Activated CD4-positive, alpha-beta T cell treated with anti-CD3 and anti-CD28 coated beads, Interleukin-2, amount 50 U/mL, for 4 hours (primary cell): ENCODE measurements at regions not wholly inside any gene's neighbourhood (a gene's known extent, or its start where the extent isn't known, plus 50 kb on each side); places are given as distances from the start of the nearest gene placed in this dataset.
"Not testable (repeated sequence)": the region's sequence is repeated elsewhere in the genome, so short reads cannot be mapped to it uniquely, and the experiment has no call there.

Experiments used
- DNase-seq, 2 experiments: peaks; one replicate each; pipeline ENCODE4 v3.0.0-alpha.2; 2020

DNA sequence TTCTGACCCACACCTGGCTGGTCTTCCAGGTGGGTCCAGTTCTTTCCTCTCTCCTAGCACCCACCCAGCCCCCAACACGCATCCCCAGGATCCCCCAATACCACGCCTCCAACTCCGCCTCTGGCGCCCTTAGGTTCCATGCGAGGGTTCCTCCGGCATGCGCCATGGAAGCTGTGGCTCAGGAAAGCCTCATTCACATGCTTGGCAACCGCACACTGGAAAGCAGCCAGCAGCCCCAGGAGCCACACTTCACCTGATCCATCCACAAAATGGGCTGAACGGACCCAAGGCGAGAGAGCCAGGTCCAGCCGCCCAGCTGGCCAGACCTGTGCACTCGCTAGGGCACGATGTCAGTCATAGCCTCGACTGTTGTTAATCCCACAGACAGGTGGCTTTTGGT is 161.2 kb downstream of the PSMG1 start:
- DNase-seq, result no peak

DNA sequence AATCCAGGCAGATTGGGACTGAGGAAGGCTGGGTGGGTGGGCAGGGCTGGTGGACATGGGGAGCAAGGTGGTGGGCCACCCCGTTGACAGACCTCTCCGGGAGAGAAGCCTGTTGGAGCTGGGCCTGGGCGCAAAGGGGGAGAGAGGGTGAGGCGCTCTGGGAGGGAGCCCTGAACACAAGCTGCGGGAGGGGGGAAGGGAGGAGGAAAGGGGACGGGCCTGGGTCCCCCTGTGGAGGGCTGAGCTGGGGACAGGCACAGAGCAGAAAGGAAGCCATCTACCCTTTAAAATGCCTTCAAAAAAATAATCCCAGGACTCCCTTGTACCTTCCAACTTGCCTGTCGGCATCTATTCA is 161.8 kb downstream of the PSMG1 start:
- no peak for DNase-seq

DNA sequence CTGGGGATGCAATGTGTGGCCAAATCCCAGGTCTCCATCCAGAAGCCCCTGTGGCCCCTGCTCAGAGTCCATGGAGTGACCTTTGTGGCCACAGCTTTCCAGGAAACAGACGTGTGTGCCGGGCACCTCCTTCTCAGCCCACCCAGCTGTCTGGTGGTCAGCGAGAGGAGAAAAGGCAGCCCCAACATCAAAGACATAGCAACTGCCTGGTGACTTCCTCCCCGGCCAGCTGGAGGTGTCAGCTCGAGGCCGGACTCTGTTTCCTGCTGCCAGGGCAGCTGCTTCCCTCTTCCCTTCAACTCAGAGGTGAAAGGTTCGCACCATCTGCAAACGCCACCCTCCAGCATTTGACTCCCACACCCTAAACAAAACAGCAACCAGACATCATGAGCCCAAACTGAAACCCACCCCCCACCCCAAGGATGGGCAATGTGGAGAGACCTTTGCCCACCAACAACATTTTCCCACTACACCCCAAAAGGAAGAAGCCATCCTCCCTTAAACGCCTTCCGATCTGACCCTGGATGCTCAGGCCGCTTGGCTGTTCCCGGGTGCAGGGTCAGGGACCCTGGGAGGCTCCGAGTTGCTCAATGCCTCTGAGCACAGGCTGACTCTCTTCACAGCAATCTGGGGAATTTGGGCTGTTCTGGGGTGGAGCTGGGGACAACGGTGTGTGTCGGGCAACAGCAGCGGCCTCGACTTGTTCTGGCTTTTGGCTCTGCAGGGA is 162.3 kb downstream of the PSMG1 start:
- no peak for DNase-seq

DNA sequence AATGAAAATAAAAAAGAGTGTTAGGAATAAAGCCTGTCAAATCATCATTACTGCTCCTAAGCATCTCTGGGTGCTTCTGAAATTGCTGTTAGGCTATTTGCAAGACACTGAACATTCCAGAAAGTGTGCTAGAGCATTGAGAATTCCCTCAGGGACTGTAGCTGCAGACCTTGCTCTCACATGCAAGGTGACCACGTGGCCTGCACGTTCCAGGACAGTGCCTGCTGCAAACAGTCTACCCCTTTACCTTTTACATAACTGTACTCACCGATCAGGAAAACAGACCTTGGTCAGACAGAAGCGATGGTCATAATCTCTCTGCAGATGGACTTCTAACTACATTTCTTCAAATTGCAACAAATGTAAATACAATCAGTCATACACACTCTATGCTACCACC is 164.5 kb downstream of the PSMG1 start:
- DNase-seq, result no peak

DNA sequence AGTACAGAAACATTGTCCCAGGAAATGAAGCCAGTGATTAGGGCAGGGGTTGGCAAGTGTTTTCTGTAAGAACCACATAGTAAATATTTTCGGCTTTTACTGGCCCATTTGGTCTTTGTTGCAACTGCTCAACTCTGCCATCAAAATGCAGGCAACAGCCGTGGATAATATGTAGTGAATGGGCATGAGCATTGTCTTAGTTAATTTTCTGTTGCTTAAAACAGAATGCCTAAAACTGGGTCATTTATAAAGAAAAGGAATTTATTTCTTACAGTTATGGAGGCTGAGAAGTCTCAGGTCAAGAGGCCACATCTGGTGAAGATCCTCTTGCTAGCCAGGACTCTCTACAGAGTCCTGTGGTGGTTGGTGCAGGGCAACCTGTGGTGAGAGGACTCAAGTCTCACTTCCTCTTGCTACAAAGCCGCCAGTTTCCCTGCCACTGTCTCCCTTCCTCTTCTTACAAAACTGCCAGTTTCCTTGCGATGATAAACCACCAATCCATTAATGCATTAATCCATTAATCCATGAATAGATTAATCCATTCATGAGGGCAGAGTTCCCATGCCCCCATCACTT is 166.4 kb downstream of the PSMG1 start:
- no peak for DNase-seq

DNA sequence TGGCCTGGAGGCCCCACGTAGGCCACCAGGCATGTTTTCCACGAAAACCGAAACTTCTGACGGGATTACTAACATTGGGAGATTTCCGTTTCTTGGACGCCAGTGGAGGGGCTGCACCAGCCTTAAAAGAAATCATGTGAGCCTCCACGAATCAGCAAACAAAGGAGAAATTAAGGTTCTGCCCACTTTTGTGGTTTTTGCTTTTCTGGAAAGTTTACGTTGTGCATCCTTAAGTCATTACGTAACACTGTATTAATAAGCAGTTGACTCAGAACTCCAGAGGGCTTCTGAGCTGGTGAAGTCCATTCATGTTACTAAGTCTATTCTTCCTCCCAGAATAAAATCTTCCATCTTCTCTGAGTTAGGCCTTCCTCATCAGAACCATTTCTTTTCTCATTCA is 168.5 kb downstream of the PSMG1 start:
- DNase-seq, result no peak

DNA sequence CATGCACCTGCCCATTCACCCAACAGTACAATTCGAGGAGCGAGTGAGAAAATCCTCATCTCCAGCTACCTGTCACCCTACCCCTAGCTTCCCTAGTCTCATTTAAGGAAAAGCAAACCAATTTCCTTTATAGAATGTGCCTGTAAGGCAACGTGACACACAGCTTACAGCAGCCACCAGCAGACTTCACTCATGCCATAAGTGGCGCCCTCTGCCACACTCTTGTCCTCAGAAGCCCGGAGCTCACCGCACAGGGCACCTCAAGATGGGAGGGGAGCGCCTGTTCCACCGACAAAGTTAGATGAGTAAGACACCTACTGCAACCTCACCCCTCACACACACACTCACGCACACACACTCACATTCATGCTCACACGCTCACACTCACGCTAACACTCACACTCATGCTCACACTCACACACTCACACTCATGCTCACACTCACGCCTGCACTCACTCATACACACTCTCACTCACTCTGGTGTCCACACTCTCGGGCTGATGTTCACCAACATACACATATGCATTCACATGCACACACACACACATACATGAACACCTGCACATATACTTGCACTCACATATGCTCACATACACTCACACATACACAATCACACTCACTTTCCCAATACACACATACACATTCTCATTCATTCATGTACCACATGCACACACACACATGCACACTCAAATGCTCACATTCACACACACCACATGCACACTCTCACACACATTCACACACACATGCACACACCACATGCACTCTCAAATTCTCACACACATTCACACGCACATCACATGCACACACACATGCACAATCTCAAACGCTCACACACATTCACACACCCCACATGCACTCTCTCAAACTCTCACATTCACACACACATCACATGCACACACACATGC is 170.7 kb downstream of the PSMG1 start:
- DNase-seq, result no peak

DNA sequence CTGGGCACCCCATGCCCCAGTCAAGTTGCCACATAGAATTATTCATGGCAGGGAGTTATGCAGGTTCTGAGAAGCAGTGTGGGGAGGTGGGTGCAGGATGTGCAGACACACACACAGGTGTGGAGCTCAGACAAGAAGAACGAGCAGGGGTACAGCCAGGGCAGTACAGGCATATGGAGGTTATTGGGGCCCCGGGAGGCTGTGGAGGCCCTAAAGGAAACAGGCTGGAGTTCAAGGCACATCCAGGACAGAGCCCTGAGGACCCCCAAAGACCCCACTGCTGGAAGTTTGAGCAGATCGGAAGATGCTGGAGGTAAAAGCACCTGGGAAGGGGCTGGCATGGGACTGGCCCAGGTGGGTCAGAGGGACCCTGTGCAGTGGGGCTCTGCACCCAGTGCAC is 171.3 kb downstream of the PSMG1 start:
- no peak for DNase-seq

DNA sequence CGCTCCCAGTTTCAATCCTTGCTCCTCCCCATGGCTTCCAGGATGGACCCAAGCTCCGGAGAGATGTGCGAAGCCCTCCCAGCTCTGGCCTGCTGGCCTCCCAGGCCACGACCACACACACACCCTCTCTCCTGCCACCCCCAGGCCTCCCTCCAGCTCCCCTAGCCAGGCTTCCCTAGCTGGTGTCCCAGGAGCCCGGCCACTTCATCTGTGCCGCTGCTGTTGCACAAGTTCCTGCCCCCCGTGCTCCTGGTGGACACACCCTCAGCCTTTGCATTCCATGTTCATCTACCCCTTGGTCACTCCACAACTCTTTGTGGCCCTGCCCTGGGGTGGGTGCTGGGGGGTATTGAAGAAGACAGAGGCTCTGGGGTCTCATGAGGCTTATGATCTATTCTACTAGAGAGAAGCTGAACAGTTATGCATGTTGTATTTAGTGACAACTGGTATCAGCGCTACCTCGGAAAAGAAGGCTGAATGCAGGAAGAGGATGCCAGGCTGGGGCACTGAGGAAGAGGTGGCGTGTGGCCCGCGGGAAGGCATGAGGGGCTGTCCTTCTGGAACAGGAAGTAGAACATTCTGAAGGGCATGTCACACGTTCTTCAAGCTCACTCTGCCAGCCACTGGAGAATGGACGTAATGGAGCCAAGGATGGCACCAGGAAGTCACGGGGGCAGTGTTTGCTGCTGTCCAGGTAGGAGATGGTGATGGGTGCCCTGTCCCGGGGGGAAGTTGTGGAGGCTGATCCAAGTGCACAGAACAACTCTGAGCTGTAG is 172.4 kb downstream of the PSMG1 start:
- no peak for DNase-seq

DNA sequence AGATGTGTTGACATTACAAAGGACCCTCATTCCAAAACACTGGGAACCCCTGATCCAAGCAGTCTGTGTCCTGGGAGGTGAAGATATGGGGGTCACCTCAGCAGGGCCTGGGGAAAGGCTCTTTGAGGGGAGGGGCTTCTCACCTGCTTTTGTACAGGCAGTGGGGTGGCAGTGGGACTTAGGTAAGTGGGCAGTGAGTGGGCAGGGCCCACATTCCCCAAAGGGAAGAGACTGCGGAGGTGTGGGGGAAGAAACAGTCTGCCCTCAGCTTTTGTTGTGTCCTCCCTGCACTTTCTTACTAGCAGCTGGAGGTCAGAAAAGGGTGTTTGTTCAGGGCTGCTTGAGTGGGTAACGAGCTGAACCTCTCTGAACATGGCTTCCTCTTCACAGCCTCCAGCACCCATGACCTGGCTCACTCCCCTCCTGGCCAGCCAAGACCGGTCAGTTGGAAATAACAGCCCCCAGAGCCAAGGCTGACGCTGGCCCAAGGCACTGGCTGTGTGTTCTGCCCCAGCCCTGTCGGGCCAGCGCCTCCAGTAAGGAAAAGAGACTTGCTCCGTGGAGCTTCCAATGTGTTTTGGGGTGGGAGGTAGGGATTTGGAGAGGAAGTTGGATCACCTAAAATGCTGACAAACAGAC is 173.5 kb downstream of the PSMG1 start:
- DNase-seq, result no peak

DNA sequence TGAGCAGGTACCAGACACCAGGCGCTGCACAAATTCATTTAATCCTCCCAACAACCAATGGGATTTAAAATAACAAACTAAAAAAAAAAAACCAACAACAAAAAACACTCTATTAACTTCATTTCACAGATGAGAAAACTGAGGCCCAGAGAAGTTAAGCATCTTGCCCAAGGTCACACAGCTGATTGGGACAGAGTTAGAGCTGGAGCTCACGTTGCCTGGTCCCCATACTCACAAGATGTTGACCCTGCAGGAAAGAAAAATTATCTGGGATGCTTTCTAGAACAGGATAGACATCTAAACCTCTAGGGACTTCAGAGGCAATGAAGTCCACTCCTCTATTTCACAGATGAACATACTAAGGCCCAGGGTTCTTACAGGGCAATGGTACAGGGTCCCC is 175.3 kb downstream of the PSMG1 start:
- no peak for DNase-seq

DNA sequence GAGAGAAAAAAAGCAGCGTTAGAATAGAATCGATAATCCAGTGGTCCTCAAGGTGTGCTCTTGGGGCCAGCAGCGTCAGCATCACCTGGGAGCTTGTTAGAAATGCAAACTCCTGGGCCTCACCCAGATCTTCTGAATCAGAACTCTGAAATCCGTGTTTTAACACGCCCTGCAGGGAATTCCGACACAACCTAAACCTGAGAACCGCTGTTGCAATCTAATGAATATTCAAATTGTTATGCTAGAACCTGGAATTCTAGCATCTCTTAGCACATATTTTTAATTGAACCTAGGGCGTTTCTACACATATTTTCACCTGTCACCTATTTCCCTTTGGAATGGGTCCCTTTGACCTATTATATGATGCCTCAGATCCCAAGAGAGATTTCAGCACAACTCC is 175.7 kb downstream of the PSMG1 start:
- DNase-seq, result no peak

DNA sequence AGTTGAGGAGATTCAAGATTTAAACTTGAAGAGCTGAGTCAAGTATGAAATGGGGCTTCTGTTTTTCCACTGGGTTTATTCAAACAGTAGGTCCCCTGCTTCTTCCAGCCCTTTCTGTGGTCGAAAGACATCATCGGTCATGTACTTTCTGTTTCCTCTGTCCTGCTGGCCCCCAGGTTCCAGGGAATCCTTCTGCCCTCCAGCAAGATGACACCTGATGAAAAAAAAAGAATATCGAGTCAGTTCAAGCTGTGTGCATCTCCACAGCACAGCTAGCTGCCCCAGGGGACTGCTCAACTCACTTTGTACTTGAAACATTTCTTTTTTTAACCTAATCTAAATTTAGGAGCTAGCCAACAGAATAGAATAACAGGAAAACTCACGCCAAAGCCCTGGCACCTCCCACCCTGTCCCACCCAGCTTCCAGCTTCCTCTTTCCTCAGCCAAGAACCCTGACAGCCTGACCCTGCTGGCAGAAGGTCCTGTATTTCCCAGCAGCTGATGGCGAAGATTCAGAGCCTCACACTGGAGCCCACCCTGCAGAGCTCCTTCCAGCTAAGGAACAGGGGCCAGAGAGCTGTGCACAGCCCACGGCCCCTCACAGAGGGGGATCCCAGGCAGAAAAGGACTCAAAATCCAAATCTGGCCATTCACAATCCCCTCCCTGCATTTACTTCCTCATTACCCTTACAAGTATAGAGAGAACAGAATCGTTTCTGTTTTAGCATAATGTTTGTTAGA is 176.5 kb downstream of the PSMG1 start:
- no peak for DNase-seq

DNA sequence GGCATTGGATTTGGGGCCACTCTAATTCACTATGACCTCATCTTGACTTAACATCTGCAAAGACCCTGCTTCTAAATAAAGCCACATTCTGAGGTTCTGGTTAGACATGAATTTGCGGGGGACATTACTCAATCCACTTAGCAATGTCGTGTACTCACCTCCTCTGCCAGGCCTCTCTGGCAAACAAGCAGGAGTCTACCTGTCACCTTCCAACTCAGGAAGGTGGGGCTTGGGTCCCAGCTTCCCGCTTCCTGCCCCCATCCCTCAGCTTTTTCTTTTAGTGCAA is 177.8 kb downstream of the PSMG1 start:
- DNase-seq, result no peak

DNA sequence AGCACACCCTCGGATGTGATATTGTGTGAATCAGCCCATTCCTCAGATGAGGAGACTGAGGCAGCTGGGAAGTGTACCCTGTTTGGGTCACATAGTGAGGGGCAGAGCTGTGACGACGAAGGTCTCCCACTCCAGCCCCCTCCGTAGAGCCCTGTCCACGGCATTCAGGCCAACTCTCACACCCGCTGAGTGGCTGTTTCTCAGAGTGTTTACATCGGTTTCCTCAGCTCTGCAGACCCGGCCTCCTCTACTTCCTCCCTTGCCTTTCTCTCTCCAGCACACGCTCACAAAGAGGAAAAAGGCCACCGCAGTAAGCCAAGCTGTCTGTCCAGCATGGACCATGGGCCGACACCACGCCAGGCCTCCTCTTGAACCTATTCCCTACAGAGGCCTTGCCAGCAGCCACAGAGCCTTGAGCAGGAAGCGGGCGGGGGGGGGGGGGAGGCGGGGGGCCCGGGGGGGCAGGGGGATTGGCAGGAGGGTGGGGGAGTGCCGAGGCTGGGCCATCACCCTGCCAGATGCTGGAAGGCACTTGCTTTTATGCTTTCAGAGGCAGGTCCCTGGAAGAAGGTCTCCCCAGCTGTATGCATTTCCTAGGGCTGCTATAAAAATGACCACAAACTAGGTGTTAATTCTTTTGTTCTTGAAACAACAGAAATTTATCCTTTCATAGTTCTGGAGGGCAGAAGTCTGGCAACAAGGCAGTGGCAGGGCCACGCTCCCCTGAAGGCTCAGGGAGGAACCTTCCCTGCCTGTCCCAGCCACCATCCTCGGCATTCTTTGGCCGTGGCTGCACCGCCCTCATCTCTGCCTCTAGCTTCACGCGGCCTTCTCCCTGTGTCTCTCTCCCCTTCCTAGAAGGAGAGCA is 178.4 kb downstream of the PSMG1 start:
- DNase-seq, result no peak

DNA sequence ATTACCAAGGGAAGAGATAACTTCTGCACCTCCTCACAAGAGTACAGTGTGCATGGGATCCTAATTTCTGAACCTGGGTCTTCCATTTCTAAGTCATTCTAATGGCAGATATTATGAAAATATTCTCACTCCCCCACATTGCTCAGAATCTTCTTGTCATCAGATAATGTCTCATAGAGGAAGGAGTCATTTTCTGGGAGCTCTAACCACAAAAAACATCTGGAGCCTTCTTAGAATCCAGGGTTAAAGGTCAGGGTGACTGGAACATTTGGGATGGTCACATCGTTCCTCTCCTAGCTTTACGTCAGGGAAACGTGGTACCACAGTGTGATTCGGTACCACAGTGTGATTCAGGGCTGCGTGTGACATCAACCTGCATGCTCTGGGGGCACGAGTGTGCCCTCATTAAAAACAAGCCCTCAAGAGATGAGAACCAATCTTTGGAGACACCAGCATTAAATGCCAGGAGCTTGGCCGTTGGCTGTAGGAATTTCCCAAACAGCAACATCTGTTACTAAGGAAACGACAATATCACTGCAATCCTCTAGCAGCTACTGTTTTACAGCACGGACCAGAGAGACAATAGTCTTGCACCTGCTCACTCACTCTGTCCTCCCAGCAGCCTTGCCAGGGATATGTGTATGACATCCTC is 179.1 kb downstream of the PSMG1 start:
- DNase-seq, result no peak

DNA sequence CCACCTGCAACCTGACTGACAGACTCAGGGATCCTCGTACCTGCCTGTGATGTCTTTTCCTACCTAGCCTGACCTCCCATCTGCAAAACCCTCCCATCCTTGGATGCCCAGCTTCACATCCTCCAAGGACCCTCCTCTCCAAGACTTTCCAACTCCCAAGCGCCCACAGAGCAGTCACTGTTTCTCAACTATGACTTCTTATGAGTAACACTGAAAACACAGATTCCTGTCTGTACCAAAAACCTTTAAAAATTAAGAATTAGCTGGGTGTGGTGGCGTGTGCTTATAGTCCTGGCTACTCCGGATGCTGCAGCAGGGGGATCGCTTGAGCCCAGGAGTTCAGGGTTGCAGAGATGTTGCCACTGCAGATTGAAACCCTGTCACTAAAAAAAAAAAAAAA is 181.9 kb downstream of the PSMG1 start:
- DNase-seq, result no peak

DNA sequence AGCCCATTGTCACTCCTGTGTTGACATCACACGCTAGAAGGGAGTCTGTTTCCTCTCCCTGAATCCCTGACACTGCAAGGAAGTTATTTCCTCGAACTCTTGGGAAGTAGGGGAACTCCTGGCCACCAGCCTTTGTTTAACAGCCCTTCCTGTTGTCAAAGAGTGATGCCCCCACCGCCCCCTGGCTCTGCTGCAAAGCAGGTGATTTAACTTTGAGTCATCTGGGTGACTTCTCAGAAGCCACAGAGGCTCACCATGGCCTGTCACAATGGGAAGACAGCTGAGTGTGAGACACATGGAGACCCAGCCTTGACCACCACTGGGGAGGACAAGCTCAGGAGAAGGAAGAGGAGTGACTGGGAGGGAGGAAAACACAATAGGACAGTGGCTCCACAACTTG is 182.8 kb downstream of the PSMG1 start:
- no peak for DNase-seq

DNA sequence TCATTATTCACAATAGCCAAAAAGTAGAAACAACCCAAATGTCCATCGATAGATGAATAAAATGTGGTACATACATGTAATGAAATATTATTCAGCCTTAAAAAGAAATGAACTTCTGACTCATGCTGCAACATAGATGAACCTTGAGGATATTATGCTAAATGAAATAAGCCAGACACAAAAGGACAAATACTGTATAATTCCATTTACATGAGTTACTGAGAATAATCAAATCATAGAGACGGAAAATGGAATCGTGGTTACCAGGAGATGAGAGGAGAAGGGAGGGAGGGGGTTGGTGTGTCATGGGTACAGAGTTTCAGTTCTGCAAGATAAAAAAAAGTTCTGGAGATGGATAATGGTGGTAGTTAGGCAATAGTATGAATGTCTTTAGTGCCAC is 184.1 kb downstream of the PSMG1 start:
- DNase-seq, result no peak

DNA sequence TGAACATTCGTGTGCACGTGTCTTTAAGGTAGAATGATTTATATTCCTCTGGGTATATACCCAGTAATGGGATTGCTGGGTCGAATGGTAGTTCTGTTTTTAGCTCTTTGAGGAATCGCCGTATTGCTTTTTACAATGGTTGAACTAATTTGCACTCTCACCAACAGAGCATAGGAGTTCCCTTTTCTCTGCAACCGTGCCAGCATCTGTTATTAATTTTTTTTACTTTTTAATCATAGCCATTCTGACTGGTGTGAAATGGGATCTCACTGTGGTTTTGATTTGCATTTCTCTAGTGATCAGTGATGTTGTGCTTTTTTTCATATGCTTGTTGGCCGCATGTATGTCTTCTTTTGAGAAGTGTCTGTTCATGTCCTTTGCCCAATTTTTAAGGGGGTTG is 185.0 kb downstream of the PSMG1 start:
- DNase-seq, result not testable (repeated sequence)

DNA sequence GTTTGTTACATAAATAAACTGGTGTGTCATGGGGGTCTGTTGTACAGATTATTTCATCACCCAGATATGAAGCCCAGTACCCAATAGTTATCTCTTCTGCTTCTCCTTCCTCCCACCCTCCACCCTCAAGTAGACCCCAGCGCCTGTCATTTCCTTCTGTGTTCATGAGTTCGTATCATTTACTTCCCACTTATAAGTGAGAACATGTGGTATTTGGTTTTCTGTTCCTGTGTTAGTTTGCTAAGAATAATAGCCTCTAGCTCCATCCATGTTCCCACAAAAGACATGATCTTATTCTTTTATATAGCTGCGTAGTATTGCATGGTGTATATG is 185.4 kb downstream of the PSMG1 start:
- DNase-seq, result not testable (repeated sequence)
